HEK293 (cell line): ENCODE measurements at regions not wholly inside any gene's neighbourhood (a gene's known extent, or its start where the extent isn't known, plus 50 kb on each side); places are given as distances from the start of the nearest gene placed in this dataset.

Experiments
- CTCF ChIA-PET: fragments of 350-600 bp; formaldehyde crosslinking; extraction: SDS; loops from one replicate; lab custom pipeline; 2021; ENCODE audit warnings: antibody characterized with exemption; lab: Yijun Ruan, JAX
- POLR2A ChIA-PET: fragments of 300-600 bp; formaldehyde crosslinking; extraction: SDS; loops from one replicate; lab custom pipeline; 2020; ENCODE audit warnings: antibody characterized with exemption, inconsistent platforms; lab: Yijun Ruan, JAX
- H3K27ac ChIP-seq: fragments of 200-500 bp; sonication (Bioruptor generic); 2 replicates; pipeline ENCODE4 v1.5.1; 2014; ENCODE audit warnings: low read depth, low read length, control low read depth, inconsistent platforms; ENCODE audit errors: extremely low read depth
- H3K36me3 ChIP-seq, 2 experiments: fragments of 200-500 bp in 1 of 2; sonication (Bioruptor generic) in 1 of 2; 1 replicate in 1 of 2; 2 replicates in 1 of 2; pipeline ENCODE4 v1.5.1; 2014 to 2017; ENCODE audit warnings: inconsistent platforms in 2 of 2, low read length in 2 of 2; ENCODE audit not compliant: control insufficient read depth in 2 of 2, insufficient read depth in 1 of 2
- H3K4me1 ChIP-seq: fragments of 200-500 bp; sonication (Bioruptor generic); 2 replicates; pipeline ENCODE4 v1.5.1; 2014; ENCODE audit warnings: mild to moderate bottlenecking, low read length, inconsistent platforms; ENCODE audit not compliant: control insufficient read depth, insufficient read depth
- H3K4me3 ChIP-seq: 2 replicates; pipeline ENCODE4 v1.5.1; 2011; ENCODE audit warnings: low read depth, mild to moderate bottlenecking, control low read depth, low read length, moderate library complexity
- H3K9me3 ChIP-seq: fragments of 200-500 bp; sonication (Bioruptor generic); 2 replicates; pipeline ENCODE4 v1.5.1; 2014; ENCODE audit warnings: low read depth, low read length, inconsistent platforms; ENCODE audit not compliant: control insufficient read depth, insufficient read depth
- ATF2 ChIP-seq: fragments of 450-650 bp; formaldehyde crosslinking; IDR thresholded peaks from 2 replicates; pipeline ENCODE4 v1.5.1; 2016; ENCODE audit warnings: missing biosample characterization, missing genetic modification characterization, low read depth
- KLF1 ChIP-seq: fragments of 450-650 bp; formaldehyde crosslinking; IDR thresholded peaks from 2 replicates; pipeline ENCODE4 v1.5.1; 2016; ENCODE audit warnings: missing biosample characterization, missing genetic modification characterization
- REPIN1 ChIP-seq: fragments of 450-650 bp; formaldehyde crosslinking; IDR thresholded peaks from 2 replicates; pipeline ENCODE4 v1.5.1; 2017; ENCODE audit warnings: missing biosample characterization, missing genetic modification characterization, low read depth
- SALL2 ChIP-seq: fragments of 450-650 bp; formaldehyde crosslinking; IDR thresholded peaks from 2 replicates; pipeline ENCODE4 v1.5.0; 2017; ENCODE audit warnings: missing biosample characterization, mild to moderate bottlenecking, missing genetic modification characterization, borderline replicate concordance
- SCRT2 ChIP-seq: fragments of 450-650 bp; formaldehyde crosslinking; IDR thresholded peaks from 2 replicates; pipeline ENCODE4 v1.5.1; 2016; ENCODE audit warnings: missing biosample characterization, missing genetic modification characterization
- SP3 ChIP-seq: fragments of 450-650 bp; formaldehyde crosslinking; IDR thresholded peaks from 2 replicates; pipeline ENCODE4 v1.5.1; 2016; ENCODE audit warnings: missing biosample characterization, missing genetic modification characterization
- WT1 ChIP-seq: fragments of 450-650 bp; formaldehyde crosslinking; IDR thresholded peaks from 2 replicates; pipeline ENCODE4 v1.5.1; 2016; ENCODE audit warnings: missing biosample characterization, missing genetic modification characterization
- YY2 ChIP-seq: fragments of 450-650 bp; formaldehyde crosslinking; IDR thresholded peaks from 2 replicates; pipeline ENCODE4 v1.5.1; 2016; ENCODE audit warnings: missing biosample characterization, missing genetic modification characterization
- ZBTB49 ChIP-seq: fragments of 450-650 bp; formaldehyde crosslinking; IDR thresholded peaks from 2 replicates; pipeline ENCODE4 v1.5.1; 2016; ENCODE audit warnings: missing biosample characterization, missing genetic modification characterization, low read depth
- ZFP3 ChIP-seq: fragments of 450-650 bp; formaldehyde crosslinking; IDR thresholded peaks from 2 replicates; pipeline ENCODE4 v1.5.1; 2016; ENCODE audit warnings: low read depth, missing biosample characterization, missing genetic modification characterization
- ZNF114 ChIP-seq: fragments of 450-650 bp; formaldehyde crosslinking; IDR thresholded peaks from 2 replicates; pipeline ENCODE4 v1.5.0; 2017; ENCODE audit warnings: missing biosample characterization, missing genetic modification characterization
- ZNF155 ChIP-seq: fragments of 450-650 bp; formaldehyde crosslinking; IDR thresholded peaks from 2 replicates; pipeline ENCODE4 v1.5.1; 2016; ENCODE audit warnings: missing biosample characterization, missing genetic modification characterization
- ZNF174 ChIP-seq: fragments of 450-650 bp; formaldehyde crosslinking; IDR thresholded peaks from 2 replicates; pipeline ENCODE4 v1.5.0; 2017; ENCODE audit warnings: missing biosample characterization, mild to moderate bottlenecking, missing genetic modification characterization
- ZNF202 ChIP-seq: fragments of 450-650 bp; formaldehyde crosslinking; IDR thresholded peaks from 2 replicates; pipeline ENCODE4 v1.5.1; 2016; ENCODE audit warnings: missing biosample characterization, missing genetic modification characterization, borderline replicate concordance
- ZNF223 ChIP-seq: fragments of 450-650 bp; formaldehyde crosslinking; IDR thresholded peaks from 2 replicates; pipeline ENCODE4 v1.5.1; 2016; ENCODE audit warnings: missing biosample characterization, missing genetic modification characterization
- ZNF341 ChIP-seq: fragments of 450-650 bp; formaldehyde crosslinking; IDR thresholded peaks from 2 replicates; pipeline ENCODE4; 2016; ENCODE audit warnings: low read depth, missing biosample characterization, missing genetic modification characterization
- ZNF37A ChIP-seq: fragments of 450-650 bp; IDR thresholded peaks from 2 replicates; pipeline ENCODE4 v1.5.1; 2018; ENCODE audit warnings: missing biosample characterization, missing genetic modification characterization
- ZNF398 ChIP-seq: fragments of 450-650 bp; formaldehyde crosslinking; IDR thresholded peaks from 2 replicates; pipeline ENCODE4 v1.5.1; 2017; ENCODE audit warnings: missing biosample characterization, missing genetic modification characterization
- ZNF423 ChIP-seq: fragments of 450-650 bp; formaldehyde crosslinking; IDR thresholded peaks from 2 replicates; pipeline ENCODE4 v1.5.1; 2016; ENCODE audit warnings: missing biosample characterization, missing genetic modification characterization
- ZNF529 ChIP-seq: fragments of 450-650 bp; formaldehyde crosslinking; IDR thresholded peaks from 2 replicates; pipeline ENCODE4 v1.5.1; 2017; ENCODE audit warnings: missing genetic modification characterization, missing biosample characterization; ENCODE audit not compliant: insufficient replicate concordance
- ZNF626 ChIP-seq: fragments of 450-650 bp; sonication (Bioruptor Pico); formaldehyde crosslinking; IDR thresholded peaks from 2 replicates; pipeline ENCODE4 v1.5.1; 2018; ENCODE audit warnings: missing biosample characterization, missing genetic modification characterization, inconsistent platforms
- ZNF645 ChIP-seq: fragments of 450-650 bp; formaldehyde crosslinking; IDR thresholded peaks from 2 replicates; pipeline ENCODE4; 2016; ENCODE audit warnings: missing biosample characterization, missing genetic modification characterization
- TF ChIP-seq, protein P1 (sequence below): fragments of 450-650 bp; formaldehyde crosslinking; IDR thresholded peaks from 2 replicates; pipeline ENCODE4 v1.5.1; 2016; ENCODE audit warnings: missing biosample characterization, missing genetic modification characterization, borderline replicate concordance

DNA sequence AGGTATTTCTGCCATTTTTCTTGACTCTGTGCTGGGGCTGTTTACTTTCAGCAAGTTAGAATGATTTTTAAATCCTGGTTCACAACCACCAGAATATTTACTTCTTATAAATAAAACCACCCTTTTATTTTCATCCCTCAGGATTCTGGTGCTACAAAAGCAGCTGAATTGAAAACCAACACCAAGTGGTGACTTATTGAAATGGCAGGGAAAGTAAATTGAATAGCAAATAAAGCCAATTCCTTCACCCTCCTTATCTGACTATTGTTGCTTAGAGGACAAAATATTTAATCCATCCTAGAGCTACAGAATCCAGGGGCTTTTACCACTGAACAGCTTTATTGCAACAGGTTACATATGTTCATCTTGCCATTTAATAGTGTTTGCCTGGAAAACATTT lies 828.6 kb upstream of the GHITM start (continued):
- no peak for TF ChIP-seq REPIN1
- TF ChIP-seq ZNF423, result no peak
- no peak for TF ChIP-seq ZBTB49 (tag by site-specific recombination)
- no peak for TF ChIP-seq YY2 (tag by site-specific recombination)

- TF ChIP-seq ZNF645 (tag by site-specific recombination) (no peak), ZNF398 (tag by site-specific recombination) (no peak)
- H3K27ac ChIP-seq, result no peak overlapping the region
- no peaks in the 10 kb centered on the region for H3K4me1 ChIP-seq
- no peaks in the 10 kb centered on the region for H3K36me3 ChIP-seq
- no peak overlapping the region for H3K4me3 ChIP-seq
- POLR2A ChIA-PET, result no interaction called here
- no peaks in the 10 kb centered on the region for H3K9me3 ChIP-seq
- CTCF ChIA-PET, result no interaction called here
Measured at GRCh38 chr10:83312570-83312969, 826.7 kb upstream of the GHITM start.

DNA sequence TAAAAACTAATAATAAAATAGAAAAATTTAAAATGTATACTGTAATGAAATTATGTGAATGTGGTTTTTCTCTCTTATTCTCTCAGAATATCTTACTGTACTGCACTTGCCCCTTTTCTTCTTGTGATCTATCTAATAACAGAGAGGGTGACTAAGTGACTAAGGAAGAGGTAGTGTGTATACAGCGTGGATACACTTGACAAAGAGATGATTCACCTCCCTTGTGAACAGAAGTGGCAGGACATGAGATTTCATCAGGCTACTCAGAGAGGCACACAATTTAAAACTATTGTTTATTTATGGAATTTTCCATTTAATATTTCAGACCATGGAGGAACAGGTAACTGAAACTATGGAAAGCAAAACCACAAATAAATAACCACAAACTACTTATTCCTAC lies 806.6 kb upstream of the GHITM start:
- CTCF ChIA-PET, result interaction anchor here (0.6 kb wide), 1 partner anchor 37 kb away, joined by 3 read pairs; no protein-coding TSS in a partner anchor
- TF ChIP-seq ZNF174 (tag by site-specific recombination) (no peak), SCRT2 (tag by site-specific recombination) (no peak), SALL2 (tag by site-specific recombination) (no peak), SP3 (no peak), ZNF223 (tag by site-specific recombination) (no peak), ZNF626 (no peak), ZNF155 (tag by site-specific recombination) (no peak), REPIN1 (no peak), WT1 (tag by site-specific recombination) (no peak)

DNA sequence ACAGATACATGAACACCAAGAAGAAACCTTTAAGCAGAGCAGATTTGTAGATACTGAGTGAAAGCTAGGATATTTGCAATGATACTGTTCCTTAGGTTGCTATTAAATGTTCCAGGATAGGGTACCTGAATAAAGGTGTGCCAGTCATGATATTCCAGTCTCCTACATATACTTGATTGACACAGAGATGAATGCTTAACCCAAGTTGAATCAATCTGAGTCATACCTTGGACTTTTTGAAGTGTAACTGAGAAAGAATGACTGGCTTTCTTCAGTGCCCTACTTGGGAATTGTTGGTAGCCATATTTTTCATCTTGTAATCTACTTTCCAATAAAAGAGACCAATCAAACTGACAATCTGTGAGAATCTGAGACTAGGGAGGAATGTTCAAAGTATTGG lies 805.7 kb upstream of the GHITM start:
- CTCF ChIA-PET, result no interaction called here
- no peaks in the 10 kb centered on the region for H3K4me1 ChIP-seq
- no peaks in the 10 kb centered on the region for H3K9me3 ChIP-seq
- H3K4me3 ChIP-seq, result no peak overlapping the region
- POLR2A ChIA-PET, result no interaction called here
- H3K36me3 ChIP-seq, result no peaks in the 10 kb centered on the region
- no peak overlapping the region for H3K27ac ChIP-seq
- no peak for TF ChIP-seq ZNF37A (tag by site-specific recombination)
- TF ChIP-seq ZNF114 (tag by site-specific recombination), result no peak
- no peak for TF ChIP-seq KLF1 (tag by site-specific recombination)
- no peak for TF ChIP-seq ATF2 (tag by site-specific recombination)
- no peak for TF ChIP-seq ZNF529 (tag by site-specific recombination)
- TF ChIP-seq, protein P1, sequence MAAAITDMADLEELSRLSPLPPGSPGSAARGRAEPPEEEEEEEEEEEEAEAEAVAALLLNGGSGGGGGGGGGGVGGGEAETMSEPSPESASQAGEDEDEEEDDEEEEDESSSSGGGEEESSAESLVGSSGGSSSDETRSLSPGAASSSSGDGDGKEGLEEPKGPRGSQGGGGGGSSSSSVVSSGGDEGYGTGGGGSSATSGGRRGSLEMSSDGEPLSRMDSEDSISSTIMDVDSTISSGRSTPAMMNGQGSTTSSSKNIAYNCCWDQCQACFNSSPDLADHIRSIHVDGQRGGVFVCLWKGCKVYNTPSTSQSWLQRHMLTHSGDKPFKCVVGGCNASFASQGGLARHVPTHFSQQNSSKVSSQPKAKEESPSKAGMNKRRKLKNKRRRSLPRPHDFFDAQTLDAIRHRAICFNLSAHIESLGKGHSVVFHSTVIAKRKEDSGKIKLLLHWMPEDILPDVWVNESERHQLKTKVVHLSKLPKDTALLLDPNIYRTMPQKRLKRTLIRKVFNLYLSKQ (tag by site-specific recombination), result no peak
- TF ChIP-seq ZNF341 (tag by site-specific recombination), result no peak
- no peak for TF ChIP-seq ZNF202 (tag by site-specific recombination)
- TF ChIP-seq SCRT2 (tag by site-specific recombination), result no peak
- TF ChIP-seq ZFP3 (tag by site-specific recombination), result no peak

More for the DNA sequence above, 806.6 kb upstream of the GHITM start:
- POLR2A ChIA-PET, result no interaction called here
- Histone ChIP-seq H3K36me3 (no peaks in the 10 kb centered on the region), H3K4me1 (no peaks in the 10 kb centered on the region), H3K9me3 (no peaks in the 10 kb centered on the region), H3K4me3 (no peak overlapping the region), H3K27ac (no peak overlapping the region)
